HG03460 (cell line): ENCODE measurements at regions not wholly inside any gene's neighbourhood (a gene's known extent, or its start where the extent isn't known, plus 50 kb on each side); places are given as distances from the start of the nearest gene placed in this dataset.

Experiments
- ATAC-seq: cut with Tn5 transposase; IDR thresholded peaks from one replicate; pipeline ENCODE4 v1.9.1; 2021; ENCODE audit not compliant: unreplicated experiment

GRCh38 chr11:122240638-122241037 lies 124.6 kb upstream of the BLID start:
- ATAC-seq: no peak

DNA sequence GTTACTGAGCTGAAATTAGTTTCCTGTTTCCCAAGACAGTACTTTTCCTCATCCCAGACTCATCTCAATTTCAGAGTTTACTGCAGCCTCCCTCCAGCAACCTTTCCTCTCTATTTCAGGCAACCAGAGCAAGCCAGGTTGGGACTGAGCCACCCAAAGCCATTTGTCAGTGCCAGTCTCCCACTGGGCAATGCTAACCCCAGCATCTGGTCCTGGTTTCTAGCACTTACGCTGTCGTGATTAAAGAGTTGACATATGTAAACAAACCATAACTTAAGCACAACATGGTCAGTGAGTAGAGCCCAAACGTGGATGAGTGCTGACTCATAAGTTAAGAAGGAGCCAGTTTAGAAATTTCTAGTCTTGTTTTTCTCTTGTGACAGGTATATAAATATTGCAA lies 119.6 kb upstream of the BLID start:
- ATAC-seq: no peak

DNA sequence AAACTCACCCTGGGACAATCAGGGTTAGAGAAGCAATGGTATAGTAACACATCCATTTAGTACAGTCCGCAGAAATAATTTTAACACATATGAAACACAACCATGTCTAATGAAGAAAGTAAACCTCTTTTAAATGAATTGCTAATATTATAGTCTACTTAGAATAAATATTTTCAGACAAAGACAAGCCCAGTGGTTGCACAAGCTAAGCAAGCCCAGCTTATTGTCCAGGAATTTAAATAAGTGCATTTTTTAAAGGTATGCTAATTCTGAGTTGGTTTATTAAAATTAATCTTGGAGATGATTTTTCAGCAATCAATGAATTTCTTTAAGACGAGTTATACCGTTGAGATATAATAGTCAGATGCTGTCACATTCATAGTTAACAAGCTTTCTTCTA lies 118.8 kb upstream of the BLID start:
- ATAC-seq: no peak

- no peak for ATAC-seq
Measured at GRCh38 chr11:122234257-122234656, 118.2 kb upstream of the BLID start.

DNA sequence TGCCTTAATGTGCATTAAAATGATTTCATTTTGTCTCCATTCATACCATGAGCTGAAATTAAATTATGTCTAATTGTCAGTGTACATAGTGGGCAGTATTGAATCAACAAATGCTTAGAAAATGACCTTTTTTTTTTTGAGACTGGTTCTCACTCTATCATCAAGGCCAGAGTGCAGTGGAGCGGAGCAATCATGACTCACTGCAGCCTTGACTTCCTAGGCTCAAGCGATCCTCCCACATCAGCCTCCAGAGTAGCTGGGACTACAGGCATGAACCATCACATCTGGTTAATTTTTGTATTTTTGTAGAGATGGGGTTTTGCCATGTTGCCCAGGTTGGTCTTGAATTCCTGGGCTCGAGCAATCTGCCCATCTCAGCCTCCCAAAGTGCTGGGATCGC lies 117.0 kb upstream of the BLID start:
- no peak for ATAC-seq

GRCh38 chr11:122230385-122230755 lies 114.4 kb upstream of the BLID start:
- ATAC-seq: no peak

DNA sequence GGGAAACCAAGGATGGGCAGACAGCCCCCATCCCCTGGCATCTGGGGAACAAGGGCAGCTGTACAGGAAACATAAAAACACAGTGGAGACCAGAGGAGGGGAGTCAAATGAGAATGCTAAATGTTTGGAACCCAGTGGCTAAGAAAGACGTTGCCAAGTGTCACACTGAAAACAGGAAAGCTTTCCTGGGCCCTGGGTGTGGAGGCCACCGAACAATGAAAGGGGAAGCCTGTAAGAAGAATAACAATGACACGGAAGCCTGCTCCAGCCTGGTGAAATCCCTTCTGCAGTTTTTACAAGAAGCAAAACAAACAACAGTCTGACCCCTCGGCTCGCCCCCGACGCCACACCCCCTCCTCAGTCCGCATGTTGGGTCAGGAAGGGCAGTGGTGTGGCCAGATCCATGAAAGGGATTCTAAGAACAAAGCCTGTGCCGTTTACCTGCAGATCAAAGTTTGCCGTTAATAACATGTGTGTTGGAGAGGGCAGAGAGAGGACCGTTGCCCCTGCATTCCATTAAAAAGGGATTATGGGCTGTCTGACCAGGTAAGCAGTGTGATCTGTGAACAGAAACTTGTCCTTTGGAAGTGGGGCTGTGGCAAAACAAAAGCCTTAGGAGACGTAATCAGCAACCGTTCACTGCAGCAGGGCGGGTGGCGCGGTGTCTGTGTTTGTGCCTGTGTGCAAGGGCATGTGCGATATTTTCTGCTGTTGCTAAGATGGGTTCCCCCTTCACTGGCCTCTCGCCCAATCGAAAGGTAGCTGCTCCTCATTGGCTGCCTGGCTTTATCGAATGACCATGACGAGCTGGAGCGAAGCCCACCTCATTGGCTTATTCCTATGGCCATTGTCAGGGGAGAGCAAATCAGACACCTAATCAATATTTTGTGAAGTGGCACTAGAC lies 113.7 kb upstream of the BLID start:
- ATAC-seq: no peak

DNA sequence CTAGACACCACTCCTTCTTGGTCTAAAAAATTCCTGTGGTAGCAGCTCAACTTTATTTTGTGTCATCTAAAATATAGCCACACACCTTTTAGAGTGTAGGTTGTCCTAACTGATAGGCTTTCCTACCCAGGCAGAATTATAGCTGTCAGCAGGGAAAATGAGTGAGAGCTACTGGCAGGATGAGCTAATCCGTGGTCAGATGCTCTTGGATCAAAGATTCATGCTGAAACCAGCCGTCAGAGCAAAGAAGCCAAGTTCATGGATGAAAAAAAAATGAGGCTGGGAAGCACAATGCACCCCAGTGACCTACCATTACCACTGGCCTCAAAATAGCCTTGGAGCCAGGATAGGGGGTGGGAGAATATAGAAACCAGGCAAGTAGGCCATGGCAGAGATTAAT lies 113.1 kb upstream of the BLID start:
- ATAC-seq: no peak

DNA sequence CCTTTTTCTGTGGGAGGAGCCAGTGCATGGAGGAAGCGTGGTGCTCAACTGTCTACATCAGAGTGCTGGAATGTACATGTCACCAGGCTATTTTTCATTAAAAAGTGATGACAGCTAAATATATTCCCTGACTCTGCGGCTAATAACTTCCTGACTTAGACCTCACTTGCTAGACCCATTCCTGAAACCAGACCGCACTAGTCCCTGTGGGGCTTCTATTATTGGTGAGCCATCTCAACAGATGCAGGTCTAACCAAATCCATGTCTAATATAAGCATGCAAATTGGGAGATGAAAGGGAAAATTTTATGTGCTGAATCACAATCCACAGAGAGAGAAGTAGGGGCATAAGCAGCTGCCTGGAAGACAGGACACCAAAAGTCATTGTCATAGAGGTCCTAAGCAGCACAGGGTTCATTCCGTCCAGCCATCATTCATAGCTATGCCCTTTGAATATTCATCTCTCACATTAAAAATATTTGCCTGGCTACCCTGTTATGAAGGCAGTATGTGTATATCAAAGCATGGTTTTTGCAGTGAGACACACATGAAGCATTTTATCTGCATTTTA lies 110.9 kb upstream of the BLID start:
- ATAC-seq: no peak

DNA sequence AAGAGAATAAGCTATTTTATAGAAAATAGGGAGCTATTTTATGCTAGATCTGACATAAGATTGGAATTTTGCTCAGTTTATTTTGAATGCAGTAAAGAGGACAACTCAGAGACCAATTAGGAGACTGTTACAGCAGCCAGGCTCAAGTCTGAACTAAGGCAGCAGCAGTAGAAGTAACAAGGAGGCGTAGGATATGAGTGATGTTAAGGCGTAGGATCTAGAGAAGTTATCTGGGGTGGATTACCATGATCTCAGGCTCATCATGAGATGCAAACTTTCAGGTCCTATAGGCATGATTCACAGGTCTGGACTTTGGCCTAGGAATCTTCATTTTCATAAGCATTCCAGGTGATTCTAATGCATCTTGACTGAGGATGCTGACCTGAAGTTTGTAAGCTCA lies 108.9 kb upstream of the BLID start:
- ATAC-seq: no peak

- no peak for ATAC-seq
Measured at GRCh38 chr11:122220321-122220720, 104.3 kb upstream of the BLID start.

DNA sequence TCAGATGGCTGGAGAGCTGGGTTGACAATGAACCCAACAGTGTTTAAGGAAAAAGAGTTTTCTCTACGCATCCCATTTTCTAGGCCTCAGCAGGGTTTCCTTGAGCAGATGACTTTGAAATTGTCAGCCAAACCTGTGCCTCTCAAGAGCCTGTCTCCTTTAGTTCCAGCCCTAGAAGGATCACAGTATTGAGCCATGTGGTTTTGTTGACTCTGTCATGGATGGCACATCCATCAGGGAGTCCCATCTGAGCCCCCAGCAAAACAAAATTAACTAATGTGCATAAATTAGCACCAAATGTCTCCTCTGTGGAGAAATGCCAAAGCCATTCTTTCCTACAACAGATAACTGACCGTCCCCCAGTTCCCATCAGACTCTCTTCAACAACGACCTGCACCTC lies 103.8 kb upstream of the BLID start:
- ATAC-seq: no peak

GRCh38 chr11:122215244-122215992 lies 99.4 kb upstream of the BLID start:
- peak; percentile 84 for ATAC-seq

GRCh38 chr11:122214567-122214966 lies 98.6 kb upstream of the BLID start:
- no peak for ATAC-seq

- no peak for ATAC-seq
Measured at GRCh38 chr11:122214080-122214479, 98.1 kb upstream of the BLID start.

- no peak for ATAC-seq
Measured at GRCh38 chr11:122213171-122213570, 97.2 kb upstream of the BLID start.

- ATAC-seq: no peak
Measured at GRCh38 chr11:122210367-122210997, 94.5 kb upstream of the BLID start.

- no peak for ATAC-seq
Measured at GRCh38 chr11:122209619-122210366, 93.8 kb upstream of the BLID start.

- ATAC-seq: no peak
Measured at GRCh38 chr11:122207921-122208764, 92.1 kb upstream of the BLID start.

DNA sequence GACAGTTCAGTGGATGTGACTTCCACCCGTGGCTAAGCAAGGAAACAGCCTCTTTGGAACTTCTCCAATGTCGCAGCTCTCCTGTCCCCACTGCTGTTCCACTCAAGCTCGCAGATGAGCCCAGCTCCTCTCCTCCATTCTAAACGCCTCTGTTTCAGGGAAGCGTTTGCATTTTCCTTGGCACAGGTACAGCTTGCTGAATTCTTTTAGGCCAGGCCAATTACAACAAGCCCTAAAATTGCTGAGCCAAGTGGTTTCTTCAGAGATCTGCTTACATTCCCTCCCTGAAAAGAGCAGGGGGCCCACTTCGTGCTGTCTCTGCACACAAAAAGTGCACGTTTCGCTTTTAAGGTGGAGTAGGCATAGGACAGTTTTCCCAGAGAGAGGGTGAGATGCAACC lies 91.5 kb upstream of the BLID start:
- no peak for ATAC-seq
